MCF 10A (cell line): ENCODE measurements at regions not wholly inside any gene's neighbourhood (a gene's known extent, or its start where the extent isn't known, plus 50 kb on each side); places are given as distances from the start of the nearest gene placed in this dataset.

Experiments
- BruUV-seq: library from RNA; stranded (reverse); fragments of 400-500 nt; replicated peaks from 2 replicates; lab custom pipeline; 2021; lab: Mats Ljungman, UMichigan
- CTCF ChIA-PET: fragments of 300-600 bp; sonication (Branson Sonifier 250); formaldehyde crosslinking; extraction: SDS; loops from one replicate; lab custom pipeline; 2021; ENCODE audit warnings: antibody characterized with exemption, inconsistent platforms; lab: Yijun Ruan, JAX
- POLR2A ChIA-PET: fragments of 300-600, 350-650 bp; sonication (Branson Sonifier 250); formaldehyde crosslinking; extraction: SDS; loops from one replicate; lab custom pipeline; 2020; ENCODE audit warnings: antibody characterized with exemption, inconsistent platforms; lab: Yijun Ruan, JAX
- DNase-seq: peaks from one replicate; pipeline ENCODE4 v3.0.0-alpha.2; 2018; ENCODE audit not compliant: unreplicated experiment
- H3K27ac Mint-ChIP-seq: one replicate; pipeline ENCODE4 v1.8.0; 2022; ENCODE audit warnings: mild to moderate bottlenecking, low read depth, mixed read lengths; ENCODE audit not compliant: unreplicated experiment
- H3K27me3 Mint-ChIP-seq: one replicate; pipeline ENCODE4 v1.8.0; 2022; ENCODE audit warnings: mixed read lengths; ENCODE audit not compliant: insufficient read depth, unreplicated experiment
- H3K36me3 Mint-ChIP-seq: one replicate; pipeline ENCODE4 v1.8.0; 2022; ENCODE audit warnings: mild to moderate bottlenecking, moderate library complexity, mixed read lengths; ENCODE audit not compliant: insufficient read depth, unreplicated experiment
- H3K4me1 Mint-ChIP-seq: one replicate; pipeline ENCODE4 v1.8.0; 2022; ENCODE audit warnings: mixed read lengths; ENCODE audit not compliant: insufficient read depth, unreplicated experiment
- H3K4me3 Mint-ChIP-seq: one replicate; pipeline ENCODE4 v1.8.0; 2022; ENCODE audit warnings: mild to moderate bottlenecking, moderate library complexity, mixed read lengths; ENCODE audit not compliant: unreplicated experiment
- H3K9me3 Mint-ChIP-seq: one replicate; pipeline ENCODE4 v1.8.0; 2022; ENCODE audit warnings: mixed read lengths; ENCODE audit not compliant: unreplicated experiment
- CTCF ChIP-seq: fragments of 200-600 bp; IDR thresholded peaks from one replicate; pipeline ENCODE4 v1.8.0; 2022; ENCODE audit warnings: antibody characterized with exemption, mild to moderate bottlenecking; ENCODE audit not compliant: unreplicated experiment
- intact Hi-C: fragments of 100-400 bp; cut with micrococcal nuclease; formaldehyde crosslinking; loops from 2 replicates; pipeline ENCODE4 v1.14.1; 2022

- ChIA-PET POLR2A (no interaction called here), CTCF (no interaction called here)
- Mint-ChIP-seq H3K27me3 (no peaks in the 10 kb centered on the region), H3K27ac (no peak overlapping the region), H3K36me3 (no peaks in the 10 kb centered on the region), H3K4me3 (no peak overlapping the region), H3K4me1 (no peaks in the 10 kb centered on the region), H3K9me3 (no peaks in the 10 kb centered on the region)
- TF ChIP-seq CTCF, result no peak
- BruUV-seq, result no TSS peak
- intact Hi-C loops, result no loop called here
- DNase-seq, result peak; percentile 11
Observed at GRCh38 chr5:8176101-8176693, 307.2 kb downstream of the MTRR start.

- Mint-ChIP-seq H3K9me3 (peaks cover 7% of the 10 kb centered on the region), H3K27me3 (no peaks in the 10 kb centered on the region), H3K4me3 (no peak overlapping the region), H3K27ac (no peak overlapping the region), H3K4me1 (no peaks in the 10 kb centered on the region), H3K36me3 (no peaks in the 10 kb centered on the region)
- peak; percentile 61 for TF ChIP-seq CTCF
- POLR2A ChIA-PET, result no interaction called here
- BruUV-seq, result no TSS peak
- DNase-seq, result peak; percentile 16
- intact Hi-C loops, result no loop called here
- CTCF ChIA-PET, result interaction anchor here (0.7 to 1.7 kb wide), 2 partner anchors 10 to 38 kb away, joined by 4 to 8 read pairs; no protein-coding TSS in a partner anchor
Observed at GRCh38 chr5:8184455-8185063, 315.6 kb downstream of the MTRR start.

GRCh38 chr5:8185852-8186251 is 316.9 kb downstream of the MTRR start:
- BruUV-seq, result no TSS peak
- Mint-ChIP-seq H3K4me1 (no peaks in the 10 kb centered on the region), H3K27ac (no peak overlapping the region), H3K27me3 (no peaks in the 10 kb centered on the region), H3K36me3 (no peaks in the 10 kb centered on the region), H3K9me3 (peaks cover 7% of the 10 kb centered on the region), H3K4me3 (no peak overlapping the region)
- intact Hi-C loops, result no loop called here
- ChIA-PET POLR2A (no interaction called here), CTCF (interaction anchor here (0.7 kb wide), 1 partner anchor 1219 kb away, joined by 4 read pairs; no protein-coding TSS in a partner anchor)
- no peak for DNase-seq
- no peak for TF ChIP-seq CTCF

GRCh38 chr5:8188874-8189565 is 320.1 kb downstream of the MTRR start:
- no peaks in the 10 kb centered on the region for H3K36me3 Mint-ChIP-seq
- peaks cover 21% of the 10 kb centered on the region for H3K9me3 Mint-ChIP-seq
- CTCF ChIA-PET, result interaction anchor here (0.6 to 1.3 kb wide), 4 partner anchors 90 to 303 kb away, joined by 3 read pairs; no protein-coding TSS in a partner anchor
- H3K27me3 Mint-ChIP-seq, result no peaks in the 10 kb centered on the region
- intact Hi-C loops, result no loop called here
- no peaks in the 10 kb centered on the region for H3K4me1 Mint-ChIP-seq
- TF ChIP-seq CTCF, result no peak
- DNase-seq, result no peak
- H3K4me3 Mint-ChIP-seq, result no peak overlapping the region
- POLR2A ChIA-PET, result interaction anchor here (0.6 kb wide), 1 partner anchor 809 kb away, joined by 3 read pairs; no protein-coding TSS in a partner anchor
- BruUV-seq, result no TSS peak
- H3K27ac Mint-ChIP-seq, result no peak overlapping the region
